ENCODE measurements at regions not wholly inside any gene's neighbourhood (a gene's known extent, or its start where the extent isn't known, plus 50 kb on each side); places are given as distances from the start of the nearest gene placed in this dataset.
"Not testable (repeated sequence)": the region's sequence is repeated elsewhere in the genome, so short reads cannot be mapped to it uniquely, and the experiment has no call there.

DNA sequence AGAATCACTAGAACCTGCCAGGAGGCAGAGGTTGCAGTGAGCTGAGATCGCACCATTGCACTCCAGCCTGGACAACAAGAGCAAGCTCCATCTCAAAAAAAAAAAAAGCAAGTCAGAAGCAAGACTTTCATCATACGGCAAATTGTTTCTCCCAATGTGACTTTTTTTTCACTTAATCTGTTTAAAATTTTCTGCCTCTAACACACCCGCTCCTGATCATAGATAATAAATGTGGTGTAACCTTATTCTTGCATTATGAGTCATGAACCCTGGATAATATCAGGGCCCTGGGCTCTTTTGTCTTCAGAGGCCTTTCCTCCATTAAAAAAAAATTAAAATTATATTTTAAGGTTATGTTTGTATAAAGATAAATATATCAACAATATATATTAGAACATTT lies 111.4 kb upstream of the JCAD start:
- no peak for DNase-seq (ENCODE audit: low spot score)

DNA sequence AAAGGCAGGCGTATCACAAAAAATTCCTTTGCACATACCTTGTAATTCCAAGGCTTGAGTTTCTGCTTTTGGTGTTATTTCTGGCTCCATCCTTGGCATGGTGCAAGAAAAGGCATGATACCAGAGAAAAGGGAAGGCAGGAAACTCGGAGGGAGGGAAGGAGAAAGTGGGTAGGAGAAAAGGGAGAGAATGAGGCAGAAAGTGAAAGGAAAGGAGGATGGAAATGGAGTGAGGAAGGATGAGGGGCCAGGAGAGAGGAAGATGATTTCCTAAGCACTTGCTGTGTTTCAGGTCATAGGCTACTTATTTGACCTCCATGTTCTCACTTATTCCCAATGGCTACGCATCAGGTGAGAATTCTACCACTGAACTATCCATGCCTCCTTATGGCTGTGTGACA lies 110.8 kb upstream of the JCAD start:
- DNase-seq (ENCODE audit: low spot score): no peak

DNA sequence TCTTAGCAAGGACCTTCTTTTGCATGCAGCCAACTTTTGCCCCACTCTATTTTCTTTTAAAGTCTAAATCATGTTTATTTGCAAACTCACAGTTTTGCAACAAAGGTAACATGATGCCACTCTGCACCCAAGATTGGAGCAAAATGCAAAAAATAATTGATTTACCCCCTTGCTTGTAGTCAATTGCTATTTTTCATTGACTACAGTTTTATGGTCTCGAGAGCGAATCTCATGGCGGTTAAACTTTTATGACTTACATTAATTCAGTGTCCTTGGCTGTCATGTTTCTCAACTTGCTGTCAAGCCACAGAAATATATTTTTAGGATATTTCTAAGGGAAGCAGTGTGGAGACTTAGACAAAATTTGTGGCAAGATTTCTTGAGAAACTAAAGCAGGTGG lies 110.0 kb upstream of the JCAD start:
- DNase-seq (ENCODE audit: low spot score): no peak

DNA sequence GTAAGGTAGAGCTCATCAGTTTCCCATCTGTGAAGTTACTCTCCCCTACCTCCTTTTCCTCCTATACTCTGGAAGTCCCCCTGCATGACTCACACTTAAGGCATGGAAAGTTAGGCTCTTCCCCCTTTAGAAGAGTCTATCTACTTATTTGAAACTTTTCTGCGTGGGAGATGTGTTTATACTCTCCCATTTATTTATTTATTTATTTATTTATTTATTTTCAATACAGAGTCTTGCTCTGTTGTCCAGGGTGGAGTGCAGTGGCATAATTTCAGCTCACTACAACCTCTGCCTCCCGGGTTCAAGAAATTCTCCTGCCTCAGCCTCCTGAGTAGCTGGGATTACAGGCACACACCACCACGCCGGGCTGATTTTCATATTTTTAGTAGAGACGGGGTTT lies 107.5 kb upstream of the JCAD start:
- DNase-seq (ENCODE audit: low spot score): no peak

DNA sequence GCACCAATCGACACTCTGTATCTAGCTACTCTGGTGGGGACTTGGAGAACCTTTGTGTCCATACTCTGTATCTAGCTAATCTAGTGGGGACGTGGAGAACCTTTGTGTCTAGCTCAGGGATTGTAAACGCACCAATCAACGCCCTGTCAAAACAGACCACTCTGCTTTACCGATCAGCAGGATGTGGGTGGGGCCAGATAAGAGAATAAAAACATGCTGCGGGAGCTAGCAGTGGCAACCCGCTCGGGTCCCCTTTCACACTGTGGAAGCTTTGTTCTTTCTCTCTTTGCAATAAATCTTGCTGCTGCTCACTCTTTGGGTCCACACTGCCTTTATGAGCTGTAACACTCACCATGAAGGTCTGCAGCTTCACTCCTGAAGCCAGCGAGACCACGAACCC lies 104.0 kb upstream of the JCAD start:
- not testable (repeated sequence) for DNase-seq (ENCODE audit: low spot score)

DNA sequence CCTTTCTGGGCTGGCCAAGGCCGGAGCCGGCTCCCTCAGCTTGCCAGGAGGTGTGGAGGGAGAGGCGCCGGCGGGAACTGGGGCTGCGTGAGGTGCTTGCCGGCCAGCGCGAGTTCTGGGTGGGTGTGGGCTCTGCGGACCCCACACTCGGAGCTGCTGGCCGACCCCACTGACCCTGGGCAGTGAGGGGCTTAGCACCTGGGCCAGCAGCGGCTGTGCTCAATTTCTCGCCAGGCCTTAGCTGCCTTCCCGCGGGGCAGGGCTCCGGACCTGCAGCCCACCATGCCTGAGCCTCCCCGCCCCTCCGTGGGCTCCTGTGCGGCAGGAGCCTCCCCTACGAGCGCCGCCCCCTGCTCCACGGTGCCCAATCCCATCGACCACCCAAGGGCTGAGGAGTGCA lies 103.4 kb upstream of the JCAD start:
- not testable (repeated sequence) for DNase-seq (ENCODE audit: low spot score)

DNA sequence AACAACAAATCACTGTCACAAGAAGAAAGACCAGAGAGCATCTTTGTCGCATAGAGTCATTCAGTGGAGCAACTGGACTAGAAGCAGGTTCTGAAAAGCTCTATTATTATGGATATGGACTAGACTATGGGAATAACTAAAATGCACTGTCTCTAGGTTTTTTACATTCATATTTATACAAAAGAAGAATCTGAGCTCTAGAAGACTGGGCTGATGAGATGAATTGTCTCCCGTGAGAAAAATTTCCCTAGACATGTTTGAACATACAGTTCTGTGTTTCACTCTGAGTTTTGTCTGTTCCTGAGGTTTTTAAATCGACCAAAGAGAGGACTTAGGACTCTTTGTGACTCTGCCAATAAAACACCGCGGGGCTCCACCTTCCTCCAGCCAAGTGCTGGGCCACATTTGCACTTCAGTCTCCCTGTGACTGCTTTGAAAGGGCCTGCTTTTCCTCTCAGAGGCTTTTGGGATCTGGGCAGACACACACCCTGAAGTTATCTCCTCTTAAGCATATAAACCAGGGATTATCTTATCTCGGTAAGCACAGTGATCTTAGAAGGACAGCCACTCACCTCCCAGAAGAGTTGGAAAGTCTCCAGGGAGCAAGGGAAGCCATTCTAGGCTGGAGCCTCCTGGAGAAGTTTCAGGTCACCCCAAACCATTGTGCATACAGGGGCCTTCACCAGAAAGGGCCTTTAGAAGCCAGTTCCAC lies 101.0 kb upstream of the JCAD start:
- no peak for DNase-seq (ENCODE audit: low spot score)

DNA sequence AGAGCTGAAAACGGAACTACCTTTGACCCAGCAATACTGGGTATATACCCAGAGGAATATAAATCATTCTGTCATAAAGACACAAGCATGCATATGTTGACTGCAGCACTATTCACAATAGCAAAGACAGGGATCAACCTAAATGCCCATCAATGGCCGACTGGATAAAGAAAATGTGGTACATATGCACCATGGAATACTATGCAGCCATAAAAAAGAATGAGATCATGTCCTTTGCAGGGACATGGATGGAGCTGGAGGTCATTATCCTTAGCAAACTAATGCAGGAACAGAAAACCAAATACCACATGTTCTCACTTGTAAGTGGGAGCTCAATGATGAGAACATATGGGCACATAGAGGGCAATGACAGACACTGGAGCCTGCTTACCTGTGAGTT lies 100.2 kb upstream of the JCAD start:
- not testable (repeated sequence) for DNase-seq (ENCODE audit: low spot score)

DNA sequence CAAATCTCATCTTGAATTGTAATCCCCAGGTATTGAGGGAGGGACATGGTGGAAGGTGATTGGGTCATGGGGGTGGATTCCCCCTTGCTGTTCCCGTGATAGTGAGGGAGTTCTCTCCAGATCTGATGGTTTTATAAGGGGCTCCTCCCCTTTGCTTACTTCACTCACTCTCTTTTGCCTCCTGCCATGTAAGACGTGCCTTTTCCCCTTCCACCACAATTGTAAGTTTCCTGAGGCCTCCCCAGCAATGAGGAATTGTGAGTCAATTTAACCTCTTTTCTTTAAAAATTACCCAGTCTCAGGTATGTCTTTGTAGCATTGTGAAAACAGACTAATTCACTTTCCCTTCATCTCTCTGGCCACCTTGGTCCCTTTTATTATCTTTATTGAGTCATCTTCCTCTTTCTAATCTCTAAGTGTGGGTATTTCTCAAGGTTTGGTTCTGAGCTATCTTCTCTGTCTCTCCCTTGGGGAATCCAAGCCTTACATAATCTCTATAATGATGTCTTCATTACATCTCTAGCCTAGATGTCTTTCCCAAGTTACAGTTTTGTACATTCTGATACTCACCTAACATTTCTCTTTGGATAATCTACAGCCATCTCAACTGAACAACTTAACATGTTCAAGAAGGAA lies 99.1 kb upstream of the JCAD start:
- DNase-seq (ENCODE audit: low spot score): no peak

DNA sequence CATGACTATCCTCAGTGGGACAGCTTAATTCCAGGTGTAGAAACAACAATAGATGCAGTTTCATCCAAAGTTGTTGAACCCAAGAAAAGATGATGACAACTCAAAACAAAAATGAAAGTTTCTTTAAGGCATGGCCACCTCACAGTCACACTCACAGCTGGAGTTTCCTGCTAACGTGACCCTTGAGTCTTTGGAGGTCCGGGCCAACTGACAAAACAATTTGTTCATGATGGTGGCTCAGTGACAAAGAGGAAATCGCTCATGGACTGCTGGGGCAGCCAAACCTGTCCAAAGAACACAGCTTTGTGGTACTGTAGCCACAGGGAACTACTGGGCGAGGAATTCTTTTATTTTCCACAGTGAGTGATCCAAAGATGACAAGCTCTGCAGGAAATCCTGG lies 96.0 kb upstream of the JCAD start:
- DNase-seq (ENCODE audit: low spot score): no peak

DNA sequence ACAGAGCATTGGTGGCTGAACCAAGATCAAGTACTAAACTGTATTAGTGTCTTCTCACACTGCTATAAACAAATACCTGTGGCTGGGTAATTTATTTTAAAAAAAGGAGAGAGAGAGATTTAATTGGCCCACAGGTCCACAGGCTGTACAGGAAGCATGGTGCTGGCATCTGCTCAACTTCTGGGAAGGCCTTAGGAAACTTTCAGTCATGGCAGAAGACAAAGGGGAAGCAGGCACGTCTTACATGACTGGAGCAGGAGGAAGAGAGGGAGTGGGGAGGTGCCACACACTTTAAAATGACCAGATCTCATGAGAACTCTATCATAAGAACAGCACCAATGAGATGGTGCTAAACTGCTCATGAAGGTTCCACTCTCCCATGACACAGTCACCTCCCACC lies 95.2 kb upstream of the JCAD start:
- DNase-seq (ENCODE audit: low spot score): no peak

DNA sequence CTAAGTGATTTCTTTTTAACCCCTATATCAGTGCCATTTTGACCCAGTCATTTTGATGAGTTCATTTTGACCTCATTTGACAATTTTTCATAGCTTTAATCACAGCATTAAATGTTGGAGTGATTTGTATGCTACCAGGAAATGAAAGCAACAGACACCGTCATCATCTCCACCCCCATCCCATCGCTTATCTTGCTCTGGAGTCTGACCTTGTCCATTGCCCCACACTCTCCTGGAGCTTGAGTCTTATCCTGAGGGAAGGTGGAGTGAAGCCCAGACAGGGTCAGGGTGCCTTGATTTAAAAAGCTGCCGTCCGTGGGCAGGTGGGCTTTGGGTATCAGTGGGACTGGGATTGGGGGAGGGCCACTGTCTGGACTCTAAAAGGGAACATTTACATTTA lies 94.7 kb upstream of the JCAD start:
- DNase-seq (ENCODE audit: low spot score): no peak

DNA sequence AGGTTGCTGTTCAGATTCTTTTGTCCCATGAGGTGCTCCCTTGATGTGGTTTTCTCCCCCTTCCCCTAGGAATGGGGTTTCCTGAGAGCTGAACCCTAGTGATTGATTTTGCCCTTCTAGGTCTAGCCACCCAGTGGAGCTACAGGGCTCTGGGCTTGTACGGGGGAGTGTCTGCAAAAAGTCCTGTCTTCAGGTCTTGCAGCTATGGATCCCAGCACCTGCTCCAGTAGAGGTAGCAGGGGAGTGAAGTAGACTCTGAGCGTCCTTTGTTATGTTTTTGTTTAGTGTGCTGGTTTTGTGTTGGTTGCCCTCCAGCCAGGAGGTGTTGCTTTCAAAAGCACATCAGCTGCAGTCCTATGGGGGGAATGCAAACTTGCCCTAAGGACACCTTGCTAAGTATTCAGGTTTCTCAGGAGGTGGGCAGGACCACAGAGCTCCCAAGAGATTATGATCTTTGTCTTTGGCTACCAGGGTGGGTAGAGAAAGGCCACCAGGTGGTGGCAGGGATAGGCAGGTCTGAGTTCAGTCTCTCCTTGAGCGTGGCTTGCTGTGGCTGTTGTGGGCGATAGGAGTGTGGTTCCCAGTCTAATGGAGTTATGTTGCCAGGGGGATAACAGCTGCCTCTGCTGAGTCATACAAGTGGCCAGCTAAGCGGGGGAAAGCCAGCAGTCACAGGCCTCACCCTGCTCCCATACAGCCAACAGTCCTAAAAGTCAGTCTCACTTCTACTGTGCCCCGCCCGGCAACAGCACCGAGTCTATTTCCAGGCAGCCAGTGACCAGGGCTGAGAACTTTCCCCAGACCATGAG lies 92.4 kb upstream of the JCAD start:
- DNase-seq (ENCODE audit: low spot score): peak; percentile 61

DNA sequence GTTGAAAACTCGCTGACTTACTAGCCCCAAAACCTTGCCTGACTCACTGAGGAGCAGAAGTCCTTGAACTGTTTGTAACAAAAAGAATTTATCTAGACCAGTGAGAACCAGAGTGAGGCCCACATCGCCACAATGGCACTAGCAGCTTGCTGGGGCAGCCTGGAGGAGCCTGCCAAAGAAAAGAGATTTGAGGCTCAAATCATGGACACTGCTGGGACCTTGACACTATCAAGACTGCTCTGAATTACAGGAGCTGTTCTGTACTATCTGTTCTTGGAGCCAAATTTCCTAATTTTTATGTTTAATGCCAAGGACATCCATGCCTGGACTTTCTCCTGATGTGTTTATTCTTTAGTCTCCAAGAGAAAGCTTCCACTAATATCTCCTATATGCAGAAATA lies 82.0 kb upstream of the JCAD start:
- DNase-seq (ENCODE audit: low spot score): no peak

DNA sequence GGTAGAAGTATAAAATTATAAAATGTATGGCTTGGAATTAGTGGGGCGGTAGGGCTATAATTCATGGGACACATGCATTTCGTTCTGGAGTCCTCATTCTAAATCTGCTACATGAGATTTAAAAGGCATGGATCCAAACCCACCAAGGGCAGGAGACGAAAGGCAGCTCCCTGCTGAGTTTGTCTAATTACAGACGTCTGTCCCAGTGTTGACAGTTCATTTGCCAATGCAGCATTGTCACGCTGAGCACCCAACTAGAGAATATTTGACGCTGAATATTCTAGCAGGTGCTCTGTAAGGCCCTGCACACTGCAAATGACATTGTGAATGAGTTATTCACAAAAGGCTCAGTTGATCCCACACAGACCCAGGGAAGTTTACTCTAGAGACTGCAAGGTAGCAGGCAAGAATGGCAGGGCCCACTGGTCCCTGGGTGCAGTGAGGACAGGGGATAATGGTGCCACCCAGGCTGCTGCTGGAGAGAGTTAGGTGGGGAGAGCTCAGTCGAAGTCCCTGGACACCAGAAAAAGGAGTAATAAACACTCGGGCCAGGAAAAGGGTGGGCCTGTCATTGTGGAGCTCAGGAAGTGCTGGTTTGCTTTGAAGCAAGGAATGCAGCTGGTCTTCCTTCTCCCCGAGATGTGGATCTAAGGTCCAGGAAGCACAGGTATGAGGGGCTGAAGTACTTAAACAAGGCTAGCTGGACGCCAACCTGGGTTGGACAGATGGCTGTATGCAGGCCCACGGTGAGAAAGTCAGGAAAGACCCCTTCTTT lies 75.0 kb upstream of the JCAD start:
- no peak for DNase-seq (ENCODE audit: low spot score)

DNA sequence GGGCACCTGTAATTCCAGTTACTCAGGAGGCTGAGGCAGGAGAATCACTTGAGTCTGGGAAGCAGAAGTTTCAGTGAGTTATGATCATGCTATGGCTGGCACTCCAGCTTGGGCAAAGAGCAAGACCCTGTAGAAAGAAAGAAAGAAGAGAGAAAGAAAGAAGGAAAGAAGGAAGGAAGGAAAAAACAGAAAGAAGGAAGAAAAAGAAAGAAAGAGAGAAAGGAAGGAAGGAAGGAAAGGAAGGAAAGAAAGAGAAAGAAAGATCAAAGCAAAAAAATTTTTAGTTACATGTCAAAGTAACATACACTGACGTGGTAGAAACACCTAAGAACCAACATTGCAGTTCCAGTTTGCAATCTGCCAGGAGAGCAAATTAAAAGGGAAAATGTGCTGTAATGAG lies 73.8 kb upstream of the JCAD start:
- DNase-seq (ENCODE audit: low spot score): no peak

DNA sequence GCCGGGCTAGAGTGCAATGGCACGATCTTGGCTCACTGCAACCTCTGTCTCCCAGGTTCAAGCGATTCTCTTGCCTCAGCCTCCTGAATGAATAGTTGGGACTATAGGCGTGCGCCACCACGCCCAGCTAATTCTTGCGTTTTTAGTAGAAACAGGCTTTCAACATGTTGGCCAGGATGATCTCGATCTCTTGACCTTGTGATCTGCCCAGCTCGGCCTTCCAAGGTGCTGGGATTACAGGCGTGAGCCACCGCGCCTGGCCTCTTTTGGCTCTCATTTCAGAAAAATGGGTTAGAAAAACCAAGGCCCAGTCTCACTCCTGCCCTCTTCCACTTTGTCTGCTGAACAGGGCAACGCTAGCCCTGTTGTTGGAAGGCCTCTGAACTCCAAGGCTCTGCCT lies 72.0 kb upstream of the JCAD start:
- DNase-seq (ENCODE audit: low spot score): not testable (repeated sequence)

DNA sequence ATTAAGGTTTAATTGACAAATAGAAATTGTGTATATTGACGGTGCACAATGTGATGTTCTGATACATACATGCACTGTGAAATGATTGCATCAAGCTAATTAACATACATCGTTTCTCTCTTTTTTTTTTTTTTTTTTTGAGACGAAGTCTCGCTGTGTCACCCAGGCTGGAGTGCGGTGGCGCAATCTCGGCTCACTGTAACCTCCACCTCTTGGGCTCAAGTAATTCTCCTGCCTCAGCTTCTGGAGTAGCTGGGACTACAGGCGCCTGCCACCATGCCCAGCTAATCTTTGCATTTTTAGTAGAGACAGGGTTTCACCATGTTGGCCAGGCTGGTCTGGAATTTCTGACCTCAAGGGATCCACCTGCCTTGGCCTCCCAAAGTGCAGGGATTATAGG lies 69.9 kb upstream of the JCAD start:
- not testable (repeated sequence) for DNase-seq (ENCODE audit: low spot score)

DNA sequence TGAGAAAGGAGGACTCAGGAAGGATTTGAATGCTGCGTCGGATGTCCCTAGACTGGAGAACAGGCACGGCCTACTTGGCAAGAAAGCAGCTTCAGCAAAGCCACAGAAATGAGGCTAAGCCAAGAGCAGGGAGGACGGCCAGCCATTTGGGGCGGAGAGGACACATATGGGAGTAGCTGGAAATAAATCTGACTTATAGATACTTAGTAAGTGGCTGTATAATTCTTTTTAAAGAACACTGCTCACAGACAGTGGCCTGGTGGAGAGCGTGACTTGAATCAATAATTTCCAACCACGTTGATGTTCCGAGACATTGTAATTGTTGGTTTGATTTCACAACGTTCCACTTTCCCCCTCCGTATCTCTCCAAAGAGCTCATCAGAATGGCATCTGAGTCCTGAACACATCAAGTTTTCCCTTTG lies 67.7 kb upstream of the JCAD start:
- DNase-seq (ENCODE audit: low spot score): no peak

DNA sequence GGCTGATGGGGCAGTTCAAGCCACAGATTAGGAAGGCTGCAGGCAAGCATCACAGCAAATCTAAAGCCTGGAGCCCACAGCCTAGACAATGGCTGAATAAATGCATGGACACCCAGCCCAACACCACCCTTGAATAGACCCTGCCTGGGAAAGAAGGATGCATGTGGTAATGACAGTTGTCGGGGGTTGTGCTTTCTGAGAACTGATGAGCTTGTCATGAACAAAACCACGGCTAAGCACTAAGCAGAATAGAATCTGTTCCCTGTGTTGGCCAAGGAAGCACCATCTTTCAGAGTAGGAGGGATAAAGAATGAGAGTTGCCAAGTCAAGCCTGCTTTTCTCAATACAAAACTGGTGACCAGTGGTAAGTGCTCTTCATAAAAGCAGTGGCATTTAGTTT lies 66.1 kb upstream of the JCAD start:
- no peak for DNase-seq (ENCODE audit: low spot score)

DNA sequence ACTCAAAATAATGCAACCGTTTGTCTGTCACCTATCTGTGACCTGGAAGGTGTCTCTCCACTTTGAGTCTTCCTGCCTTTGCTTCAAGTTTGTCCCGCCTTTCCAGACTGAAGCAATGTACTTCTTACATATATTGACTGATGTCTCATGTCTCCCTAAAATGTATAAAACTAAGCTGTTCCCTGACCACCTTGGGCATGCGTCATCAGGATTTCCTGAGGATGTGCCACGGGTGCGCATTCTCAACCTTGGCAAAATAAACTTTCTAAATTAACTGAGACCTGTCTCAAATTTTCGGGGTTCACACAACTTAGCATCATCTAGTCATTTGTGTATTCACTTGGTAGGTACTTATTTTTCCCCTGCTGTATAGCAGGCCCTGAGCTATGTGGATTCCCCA lies 65.3 kb upstream of the JCAD start:
- DNase-seq (ENCODE audit: low spot score): no peak

DNA sequence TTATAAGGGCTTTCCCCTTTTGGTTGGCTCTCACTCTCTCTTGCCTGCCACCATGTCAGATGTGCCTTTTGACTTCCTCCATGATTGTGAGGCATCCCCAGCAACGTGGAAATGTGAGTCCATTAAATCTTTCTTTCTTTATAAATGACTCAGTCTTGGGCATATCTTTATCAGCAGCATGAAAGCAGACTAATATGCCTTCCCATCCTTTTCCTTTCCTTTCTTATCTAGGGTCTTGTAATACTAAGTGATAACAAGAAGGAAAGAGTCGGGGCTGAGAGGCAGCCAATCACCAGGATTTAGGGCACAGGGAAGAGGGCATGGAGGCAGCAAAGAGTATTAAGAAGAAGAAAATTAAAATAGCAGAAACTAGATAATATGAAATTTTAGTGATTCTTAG lies 62.0 kb upstream of the JCAD start:
- DNase-seq (ENCODE audit: low spot score): no peak

DNA sequence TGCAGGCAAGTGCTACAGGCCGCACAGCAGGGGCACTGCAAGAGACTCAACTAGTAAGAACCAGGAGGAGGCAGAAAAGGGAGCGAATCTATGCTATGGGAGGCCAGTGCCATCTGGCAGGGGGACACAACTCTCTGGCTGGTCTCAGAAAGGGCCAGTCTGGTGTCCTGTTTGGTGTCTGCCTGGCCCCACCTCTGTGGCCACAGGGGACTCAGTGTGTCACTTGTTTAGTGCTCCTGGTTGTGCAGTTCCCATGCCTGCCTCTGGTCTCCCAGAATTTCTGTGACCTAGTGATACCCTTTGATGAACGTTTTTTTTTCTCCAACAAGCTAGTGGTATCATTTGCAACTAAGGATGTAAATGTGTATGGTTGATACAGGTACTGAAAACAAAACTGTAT lies 59.2 kb upstream of the JCAD start:
- DNase-seq (ENCODE audit: low spot score): no peak
